ENCODE measurements at regions not wholly inside any gene's neighbourhood (a gene's known extent, or its start where the extent isn't known, plus 50 kb on each side); places are given as distances from the start of the nearest gene placed in this dataset.

DNA sequence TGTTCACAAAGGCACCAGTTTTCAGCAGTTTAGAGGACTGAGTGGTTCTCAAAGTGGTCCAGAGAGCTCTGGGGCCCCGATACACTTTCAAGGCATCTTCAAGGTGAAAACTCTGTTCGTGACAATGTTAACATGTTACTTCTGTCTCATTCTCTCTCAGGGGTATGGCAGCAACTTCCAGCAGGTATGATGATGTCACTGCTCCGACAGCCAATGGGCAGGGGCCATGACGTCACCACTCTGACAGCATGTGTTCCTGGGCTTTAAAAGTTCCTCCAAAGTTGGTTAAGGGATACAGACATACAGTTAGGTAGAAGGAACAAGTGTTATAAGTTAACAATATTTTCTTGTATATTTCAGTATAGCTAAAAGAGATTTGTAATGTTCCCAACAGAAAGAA lies 87.9 kb downstream of the KLF15 start:
- no peak for DNase-seq (ENCODE audit: low spot score in 2 of 2)
- H3K27ac ChIP-seq: peak overlapping the region; percentile 92 to 99
- H3K9me3 ChIP-seq: no peaks in the 10 kb centered on the region
- intact Hi-C loops (cut with DNase I): no loop called here
- H3K4me3 ChIP-seq: no peak overlapping the region
- peaks cover 20 to 56% of the 10 kb centered on the region in 2 donors for H3K4me1 ChIP-seq
- TF ChIP-seq CTCF (IDR thresholded peaks at IDR 0.05): no peak
- H3K36me3 ChIP-seq: no peaks in the 10 kb centered on the region
- H3K27me3 ChIP-seq: no peaks in the 10 kb centered on the region

DNA sequence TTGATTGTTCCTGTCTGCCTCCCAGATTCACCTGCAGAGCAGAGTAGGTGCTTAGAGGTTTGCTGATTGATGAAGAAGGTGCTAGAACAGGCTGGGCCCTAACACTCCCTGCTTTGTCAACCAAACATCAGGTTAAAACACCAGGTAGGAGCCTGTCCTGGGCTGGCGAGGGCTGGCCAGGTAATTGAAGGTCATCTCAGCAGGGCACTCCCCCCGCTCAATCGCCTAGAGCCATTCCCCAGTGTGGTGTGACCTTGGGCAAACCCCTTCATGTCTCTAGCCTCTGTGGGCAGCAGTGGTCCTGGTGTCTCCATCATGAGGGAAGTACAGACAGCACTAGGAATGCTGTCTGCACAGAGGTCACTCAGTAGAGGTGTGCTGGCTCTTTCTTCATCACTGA lies 88.3 kb downstream of the KLF15 start:
- TF ChIP-seq CTCF (IDR thresholded peaks at IDR 0.05): no peak
- peak overlapping the region; percentile 92 to 99 for H3K27ac ChIP-seq
- no peaks in the 10 kb centered on the region for H3K9me3 ChIP-seq
- no peaks in the 10 kb centered on the region for H3K36me3 ChIP-seq
- peaks cover 20 to 56% of the 10 kb centered on the region in 2 donors for H3K4me1 ChIP-seq
- DNase-seq (ENCODE audit: low spot score in 2 of 2): no peak
- intact Hi-C loops (cut with DNase I): no loop called here
- H3K27me3 ChIP-seq: no peaks in the 10 kb centered on the region
- H3K4me3 ChIP-seq: no peak overlapping the region

DNA sequence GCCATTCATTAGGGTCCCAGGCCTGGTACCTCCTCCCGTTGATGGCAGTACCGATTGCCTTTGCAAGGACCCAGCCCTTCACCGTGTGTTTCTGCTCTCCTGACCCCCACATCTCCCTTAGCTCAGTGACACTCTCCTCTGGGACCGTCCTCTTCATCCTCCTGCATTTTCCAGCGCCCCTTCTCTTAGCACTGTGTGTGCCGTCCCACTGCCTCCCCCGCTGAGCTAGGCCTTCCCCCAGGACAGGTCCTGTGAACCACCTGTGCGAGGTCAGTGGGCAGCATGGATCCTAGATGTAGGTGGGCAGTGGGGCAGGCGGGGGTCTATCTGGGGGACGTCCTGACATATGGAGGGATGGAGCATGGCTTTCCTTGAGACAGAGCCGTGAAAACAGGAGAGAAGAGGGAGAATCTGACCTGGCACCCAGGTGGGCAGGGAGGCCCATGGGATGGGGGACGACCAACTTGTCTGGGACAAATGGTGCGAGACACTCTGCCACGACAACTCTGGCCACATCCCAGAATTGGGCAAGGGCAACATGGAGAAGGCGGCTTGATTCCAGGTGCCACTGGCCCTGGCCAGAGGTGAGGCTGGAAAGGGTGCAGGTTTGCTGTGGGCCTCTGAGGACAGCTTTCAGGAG lies 87.7 kb upstream of the ALDH1L1 start:
- no peak for TF ChIP-seq CTCF (IDR thresholded peaks at IDR 0.05)
- intact Hi-C loops (cut with DNase I): loop anchor here (2.0 kb wide), 1 partner anchor 59 kb away; no protein-coding TSS in a partner anchor
- no peaks in the 10 kb centered on the region for H3K36me3 ChIP-seq
- DNase-seq (ENCODE audit: low spot score in 2 of 2): no peak
- peak overlapping the region; percentile 28 to 50 for H3K4me3 ChIP-seq
- H3K27me3 ChIP-seq: no peaks in the 10 kb centered on the region
- peak overlapping the region; percentile 92 to 99 for H3K27ac ChIP-seq
- peaks cover 20 to 56% of the 10 kb centered on the region in 2 donors for H3K4me1 ChIP-seq
- no peaks in the 10 kb centered on the region for H3K9me3 ChIP-seq

- peak; percentile 32 to 96 for DNase-seq (ENCODE audit: low spot score in 2 of 2)
Observed at GRCh38 chr3:126267169-126267975, 87.0 kb upstream of the ALDH1L1 start.

DNA sequence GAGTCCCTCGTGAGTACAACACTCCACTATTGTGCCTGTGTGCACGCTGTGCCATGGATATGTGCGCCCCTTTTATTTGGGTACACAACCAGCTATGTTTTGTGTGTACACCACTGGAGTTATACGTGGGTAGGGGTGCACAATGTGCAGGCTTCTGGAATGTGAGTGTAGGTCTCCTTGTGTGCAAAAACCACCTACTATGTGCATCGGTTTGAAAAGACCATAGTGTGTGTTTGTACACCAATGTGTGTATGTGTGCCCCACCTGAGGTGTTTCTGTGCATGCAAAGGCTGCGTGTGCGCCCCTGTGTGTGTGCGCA lies 86.4 kb upstream of the ALDH1L1 start:
- no peak for DNase-seq (ENCODE audit: low spot score in 2 of 2)
- intact Hi-C loops (cut with DNase I): loop anchor here (2.0 kb wide), 1 partner anchor 58 kb away; no protein-coding TSS in a partner anchor
- H3K4me1 ChIP-seq: peaks cover 18 to 50% of the 10 kb centered on the region in 2 donors
- peak overlapping the region; percentile 92 to 99 for H3K27ac ChIP-seq
- H3K27me3 ChIP-seq: no peaks in the 10 kb centered on the region
- peak overlapping the region; percentile 34 to 50 for H3K4me3 ChIP-seq
- no peaks in the 10 kb centered on the region for H3K36me3 ChIP-seq
- H3K9me3 ChIP-seq: no peaks in the 10 kb centered on the region
- TF ChIP-seq CTCF (IDR thresholded peaks at IDR 0.05): no peak

More at GRCh38 chr3:126267169-126267975, 87.0 kb upstream of the ALDH1L1 start:
- H3K4me3 ChIP-seq: peak overlapping the region; percentile 34 to 50
- H3K27ac ChIP-seq: peak overlapping the region; percentile 92 to 99
- no peaks in the 10 kb centered on the region for H3K36me3 ChIP-seq
- peak in 2 of 3 experiments; percentile 31 to 38 for TF ChIP-seq CTCF (IDR thresholded peaks at IDR 0.05)
- peaks cover 20 to 56% of the 10 kb centered on the region in 2 donors for H3K4me1 ChIP-seq
- no peaks in the 10 kb centered on the region for H3K9me3 ChIP-seq
- no peaks in the 10 kb centered on the region for H3K27me3 ChIP-seq
- intact Hi-C loops (cut with DNase I): loop anchor here (2.0 kb wide), 1 partner anchor 59 kb away; no protein-coding TSS in a partner anchor

All from ascending aorta (tissue), 2 donors.